ENCODE measurements at regions not wholly inside any gene's neighbourhood (a gene's known extent, or its start where the extent isn't known, plus 50 kb on each side); places are given as distances from the start of the nearest gene placed in this dataset.

GRCh38 chr9:84393266-84393950 lies 52.9 kb upstream of the SLC28A3 start:
- in situ Hi-C loops (cut with MboI; ENCODE audit: low sequenced_read_pairs), result no loop called here

- in situ Hi-C loops (cut with MboI; ENCODE audit: low sequenced_read_pairs), result no loop called here
Measured at GRCh38 chr9:84394036-84394435, 53.5 kb upstream of the SLC28A3 start.

- in situ Hi-C loops (cut with MboI; ENCODE audit: low sequenced_read_pairs), result no loop called here
Measured at GRCh38 chr9:84397151-84397728, 56.7 kb upstream of the SLC28A3 start.

GRCh38 chr9:84397822-84398221 lies 57.3 kb upstream of the SLC28A3 start:
- in situ Hi-C loops (cut with MboI; ENCODE audit: low sequenced_read_pairs), result no loop called here

- in situ Hi-C loops (cut with MboI; ENCODE audit: low sequenced_read_pairs), result loop anchor here (25.0 kb wide), 1 partner anchor 1010 kb away; no protein-coding TSS in a partner anchor
Measured at GRCh38 chr9:84402517-84402916, 62.0 kb upstream of the SLC28A3 start.

DNA sequence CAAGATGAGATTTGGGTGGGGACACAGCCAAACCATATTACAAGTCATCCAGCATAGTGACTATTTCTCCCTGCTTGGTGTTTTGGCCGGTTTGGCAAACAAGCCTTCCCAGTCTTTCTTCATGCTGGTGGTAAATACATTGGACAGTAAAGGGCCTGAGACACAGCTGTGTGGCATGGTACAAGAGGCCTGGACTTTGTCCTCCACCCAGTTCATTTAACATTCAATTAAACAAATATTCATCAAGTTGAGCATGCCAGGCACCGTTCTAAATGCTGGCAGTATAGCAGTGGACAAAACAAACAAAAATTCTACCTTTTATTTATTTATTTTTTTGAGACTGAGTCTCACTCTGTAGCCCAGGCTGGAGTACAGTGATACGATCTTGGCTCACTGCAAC lies 62.7 kb upstream of the SLC28A3 start:
- in situ Hi-C loops (cut with MboI; ENCODE audit: low sequenced_read_pairs), result loop anchor here (25.0 kb wide), 1 partner anchor 1009 kb away; no protein-coding TSS in a partner anchor

DNA sequence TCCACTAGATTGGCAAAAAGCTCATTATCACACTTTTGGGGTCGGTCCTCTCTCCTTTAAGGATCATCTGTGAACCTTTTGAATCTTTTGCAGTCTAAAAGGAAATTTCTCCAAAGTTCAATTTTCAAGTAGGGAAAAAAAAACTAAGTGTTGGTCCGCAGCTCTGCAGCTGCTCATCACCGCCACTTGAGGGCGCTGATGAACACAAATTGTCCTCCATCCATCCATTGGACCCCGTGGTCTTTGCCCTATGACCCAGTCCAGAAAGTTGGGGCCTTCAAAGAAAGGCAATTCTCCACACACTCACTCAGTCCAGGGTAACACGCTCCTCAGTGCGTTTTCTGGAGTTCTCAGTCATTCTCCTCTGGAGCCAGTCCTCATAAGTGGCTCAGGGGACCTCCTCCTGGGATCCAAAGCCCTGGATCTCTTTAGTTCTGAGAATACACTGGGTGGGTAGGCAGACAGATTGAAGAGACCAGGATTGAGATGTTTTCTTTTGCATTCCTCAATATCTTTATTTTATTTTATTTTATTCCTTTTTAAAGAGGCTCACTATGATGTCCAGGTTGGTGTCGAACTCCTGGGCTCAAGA lies 63.6 kb upstream of the SLC28A3 start:
- in situ Hi-C loops (cut with MboI; ENCODE audit: low sequenced_read_pairs), result loop anchor here (25.0 kb wide), 1 partner anchor 1008 kb away; no protein-coding TSS in a partner anchor

DNA sequence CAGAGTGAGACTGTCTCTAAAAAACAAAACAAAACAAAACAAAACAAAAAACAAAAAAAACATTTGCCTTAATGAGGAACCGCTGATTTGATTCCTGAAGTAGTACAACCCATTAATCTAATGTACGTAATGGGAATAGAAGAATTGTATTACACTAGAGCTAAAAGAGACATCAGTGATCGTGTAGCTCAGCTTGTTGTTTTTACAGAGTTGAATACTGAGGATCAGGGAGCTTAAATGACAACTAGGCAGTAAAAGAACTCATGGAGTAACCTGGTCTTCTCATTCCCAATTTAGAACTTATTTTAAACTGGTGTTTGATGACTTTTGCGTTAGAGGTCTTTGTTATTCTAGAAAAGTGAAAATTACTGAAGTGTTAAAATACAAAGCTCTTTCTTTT lies 65.1 kb upstream of the SLC28A3 start:
- in situ Hi-C loops (cut with MboI; ENCODE audit: low sequenced_read_pairs), result loop anchor here (25.0 kb wide), 1 partner anchor 1007 kb away; no protein-coding TSS in a partner anchor

- in situ Hi-C loops (cut with MboI; ENCODE audit: low sequenced_read_pairs), result loop anchor here (25.0 kb wide), 1 partner anchor 1004 kb away; no protein-coding TSS in a partner anchor
Measured at GRCh38 chr9:84408416-84408815, 67.9 kb upstream of the SLC28A3 start.

- in situ Hi-C loops (cut with MboI; ENCODE audit: low sequenced_read_pairs), result loop anchor here (25.0 kb wide), 1 partner anchor 1001 kb away; no protein-coding TSS in a partner anchor
Measured at GRCh38 chr9:84411683-84412267, 71.2 kb upstream of the SLC28A3 start.

- in situ Hi-C loops (cut with MboI; ENCODE audit: low sequenced_read_pairs), result loop anchor here (25.0 kb wide), 1 partner anchor 1000 kb away; no protein-coding TSS in a partner anchor
Measured at GRCh38 chr9:84412654-84413053, 72.1 kb upstream of the SLC28A3 start.

DNA sequence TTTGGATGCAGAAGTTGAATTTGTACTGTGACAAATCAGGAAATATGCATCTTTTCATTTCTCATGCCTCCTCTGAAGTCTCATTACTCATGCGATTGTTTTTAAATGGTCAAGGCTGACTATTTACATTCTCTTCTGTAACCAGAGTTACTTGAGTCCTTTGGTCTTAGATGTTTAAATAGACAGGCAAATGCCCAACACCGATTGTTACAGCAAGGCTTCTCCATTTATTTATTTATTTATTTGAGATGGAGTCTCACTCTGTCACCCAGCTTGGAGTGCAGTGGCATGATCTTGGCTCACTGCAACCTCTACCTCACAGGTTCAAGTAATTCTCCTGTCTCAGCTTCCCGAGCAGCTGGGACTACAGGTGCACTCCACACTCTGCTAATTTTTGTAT lies 72.7 kb upstream of the SLC28A3 start:
- in situ Hi-C loops (cut with MboI; ENCODE audit: low sequenced_read_pairs), result loop anchor here (25.0 kb wide), 1 partner anchor 999 kb away; no protein-coding TSS in a partner anchor

DNA sequence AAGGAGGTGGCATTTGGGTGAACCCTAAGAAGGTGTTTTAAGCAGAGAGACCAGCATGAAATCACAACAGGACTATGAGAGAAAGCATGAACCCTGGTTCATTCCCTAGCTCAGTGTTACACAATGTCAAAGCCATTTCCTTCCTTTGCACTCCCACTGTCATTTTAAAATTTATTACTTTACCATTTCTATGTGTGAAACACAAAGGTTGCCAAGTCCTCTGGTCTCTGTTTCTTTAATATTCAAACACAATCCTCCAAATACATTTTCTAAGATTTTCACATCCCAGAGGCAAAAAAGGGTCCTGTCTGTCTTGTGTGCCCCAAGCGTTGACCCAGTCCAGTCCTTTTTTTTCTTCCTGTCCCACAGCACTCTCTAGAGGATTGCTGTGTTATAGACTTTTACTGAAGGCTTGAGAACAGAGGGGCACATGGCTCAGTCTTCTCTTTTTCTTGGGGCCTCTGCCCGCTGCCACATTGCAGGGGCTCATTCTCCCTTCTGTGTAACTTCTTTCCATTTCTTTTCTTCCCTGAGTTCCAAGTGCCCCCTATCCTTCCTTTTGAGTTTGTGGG lies 78.6 kb upstream of the SLC28A3 start:
- in situ Hi-C loops (cut with MboI; ENCODE audit: low sequenced_read_pairs), result loop anchor here (25.0 kb wide), 1 partner anchor 993 kb away; no protein-coding TSS in a partner anchor

GRCh38 chr9:84424931-84425330 lies 84.4 kb upstream of the SLC28A3 start:
- in situ Hi-C loops (cut with MboI; ENCODE audit: low sequenced_read_pairs), result loop anchor here (25.0 kb wide), 1 partner anchor 987 kb away; no protein-coding TSS in a partner anchor

- in situ Hi-C loops (cut with MboI; ENCODE audit: low sequenced_read_pairs), result no loop called here
Measured at GRCh38 chr9:84432746-84433145, 92.2 kb upstream of the SLC28A3 start.

GRCh38 chr9:84435902-84436301 lies 95.3 kb upstream of the SLC28A3 start:
- in situ Hi-C loops (cut with MboI; ENCODE audit: low sequenced_read_pairs), result no loop called here

GRCh38 chr9:84436386-84437109 lies 96.0 kb upstream of the SLC28A3 start:
- in situ Hi-C loops (cut with MboI; ENCODE audit: low sequenced_read_pairs), result no loop called here

- in situ Hi-C loops (cut with MboI; ENCODE audit: low sequenced_read_pairs), result no loop called here
Measured at GRCh38 chr9:84438391-84438790, 97.8 kb upstream of the SLC28A3 start.

GRCh38 chr9:84439250-84439649 lies 98.7 kb upstream of the SLC28A3 start:
- in situ Hi-C loops (cut with MboI; ENCODE audit: low sequenced_read_pairs), result no loop called here

DNA sequence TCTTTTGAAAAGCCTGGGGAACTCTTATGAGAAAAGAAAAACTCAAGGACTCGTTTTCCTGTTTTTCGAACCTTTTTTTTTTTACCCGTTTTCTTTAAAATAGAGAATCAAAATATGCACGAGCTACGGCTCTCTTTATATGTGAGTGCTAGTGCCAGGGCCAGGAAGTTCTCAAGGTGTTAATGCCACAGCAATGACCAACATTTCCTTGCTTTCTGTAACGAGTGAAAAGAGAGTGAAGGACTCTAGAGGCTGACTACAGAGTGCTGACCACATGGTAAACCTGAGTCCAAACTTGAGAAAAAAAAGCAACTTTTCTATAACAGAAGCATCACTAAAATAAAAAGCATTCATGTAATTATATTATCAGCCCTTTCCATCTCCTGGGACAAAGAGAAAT lies 102.2 kb upstream of the SLC28A3 start:
- in situ Hi-C loops (cut with MboI; ENCODE audit: low sequenced_read_pairs), result no loop called here

Measured in HL-60/S4 treated with retinoic acid at 250 ng/mL for 4 days and 3 days (cell line).